Hematopoietic multipotent progenitor cell (in vitro differentiated cells): ENCODE measurements at regions not wholly inside any gene's neighbourhood (a gene's known extent, or its start where the extent isn't known, plus 50 kb on each side); places are given as distances from the start of the nearest gene placed in this dataset.
A peak's percentile ranks its signal among the peaks of the same experiment; 100 is the strongest.
"Not testable (repeated sequence)": the region's sequence is repeated elsewhere in the genome, so short reads cannot be mapped to it uniquely, and the experiment has no call there.

Experiments
- DNase-seq, 3 donors: peaks; one replicate each; pipeline ENCODE4 v3.0.0-alpha.2; 2011 to 2015; ENCODE audit warnings: low read depth in 2 of 3, low spot score in 2 of 3

GRCh38 chr13:78160793-78161192 lies 242.2 kb upstream of the EDNRB start:
- peak in 1 of 3 donors; percentile 12 for DNase-seq

DNA sequence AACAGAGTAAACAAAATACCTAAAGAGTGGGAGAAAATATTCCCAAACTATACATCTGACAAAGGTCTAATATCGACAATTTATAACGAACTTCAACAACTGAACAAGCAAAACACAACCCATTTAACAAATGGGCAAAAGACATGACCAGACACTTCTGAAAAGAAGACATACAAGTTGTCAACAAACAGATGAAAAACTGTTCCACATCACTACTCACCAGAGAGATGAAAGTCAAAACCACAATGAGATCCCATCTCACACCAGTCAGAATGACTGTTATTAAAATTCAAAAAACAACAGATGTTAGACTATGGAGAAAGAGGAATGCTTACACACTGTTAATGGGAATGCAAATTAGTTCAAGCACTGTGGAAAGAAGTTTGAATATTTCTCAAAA lies 233.8 kb upstream of the EDNRB start:
- DNase-seq, result no peak

DNA sequence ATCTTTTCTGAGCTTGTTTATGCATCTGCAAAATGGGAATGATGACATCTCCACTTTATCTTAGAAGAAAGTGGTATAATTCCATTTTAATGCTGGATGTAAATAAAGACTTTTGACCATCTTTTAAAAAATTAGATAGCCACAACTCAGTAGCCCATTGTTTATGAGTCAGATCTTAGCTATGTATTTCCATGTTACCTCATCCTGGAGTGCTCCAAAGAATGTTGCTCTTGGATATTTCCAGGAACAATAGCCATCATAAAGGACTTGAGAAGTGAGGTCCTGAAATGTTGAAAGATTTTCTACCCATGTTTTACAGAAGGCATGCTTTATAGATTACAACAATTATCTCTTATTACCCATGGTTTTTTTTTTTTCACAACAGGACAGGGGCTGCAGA lies 229.3 kb upstream of the EDNRB start:
- no peak for DNase-seq

- no peak for DNase-seq
Measured at GRCh38 chr13:78145276-78145675, 226.6 kb upstream of the EDNRB start.

DNA sequence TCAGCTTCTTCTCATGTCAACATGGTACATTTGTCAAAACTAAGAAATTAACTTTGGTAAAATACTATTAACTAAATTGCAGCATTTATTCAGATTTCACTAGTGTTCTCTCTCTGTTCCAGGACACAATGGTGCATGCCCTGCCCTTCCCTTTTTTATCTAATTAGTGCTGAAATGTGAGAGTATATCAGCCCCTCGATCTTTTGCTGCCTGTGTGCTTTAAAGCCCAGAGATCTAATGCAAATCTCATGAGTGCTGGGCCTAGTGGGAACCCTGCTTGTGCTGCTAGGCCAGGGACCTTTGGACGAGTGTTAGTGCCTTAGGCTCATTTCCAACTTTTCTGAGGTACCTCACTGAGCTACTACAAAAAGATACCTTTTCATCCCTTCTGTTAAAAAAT lies 221.1 kb upstream of the EDNRB start:
- DNase-seq, result no peak

- DNase-seq, result no peak
Measured at GRCh38 chr13:78138756-78139155, 220.1 kb upstream of the EDNRB start.

DNA sequence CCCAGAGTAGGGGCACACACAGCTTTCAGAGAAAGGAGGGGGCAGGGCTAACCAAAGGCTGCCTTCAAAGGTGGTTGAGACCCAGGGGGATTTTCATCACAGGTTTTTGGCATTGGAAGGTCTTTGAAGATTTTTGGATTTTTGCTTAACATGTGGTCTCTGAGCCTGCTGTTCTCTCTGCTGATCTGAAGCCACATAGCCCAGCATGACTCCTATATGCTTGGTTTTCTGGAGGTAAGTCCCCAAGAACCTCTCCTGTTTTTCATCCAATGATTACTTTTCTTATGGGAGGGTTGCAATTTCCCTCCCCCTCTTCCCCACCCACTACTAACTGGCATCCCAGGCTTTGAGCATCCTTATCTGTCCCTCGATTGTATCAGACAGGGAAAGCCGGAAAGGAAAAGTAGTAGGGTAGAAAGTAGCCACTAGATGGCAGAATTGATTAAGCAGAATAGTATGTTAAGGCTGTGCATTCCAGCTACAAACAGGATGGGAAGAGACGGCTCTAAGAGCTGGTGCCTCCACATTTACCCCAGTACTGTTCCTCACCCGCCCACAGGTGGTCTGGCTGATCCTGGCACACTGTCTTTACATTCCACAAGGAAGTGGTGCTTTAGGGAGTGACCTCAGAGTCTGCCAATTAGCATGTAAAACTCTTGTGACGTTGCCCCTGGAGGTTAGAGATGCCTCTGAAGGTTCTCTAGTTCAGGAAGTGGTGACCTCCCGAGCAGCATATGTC lies 218.9 kb upstream of the EDNRB start:
- peak in 2 of 3 donors; percentile 24 to 47 for DNase-seq

DNA sequence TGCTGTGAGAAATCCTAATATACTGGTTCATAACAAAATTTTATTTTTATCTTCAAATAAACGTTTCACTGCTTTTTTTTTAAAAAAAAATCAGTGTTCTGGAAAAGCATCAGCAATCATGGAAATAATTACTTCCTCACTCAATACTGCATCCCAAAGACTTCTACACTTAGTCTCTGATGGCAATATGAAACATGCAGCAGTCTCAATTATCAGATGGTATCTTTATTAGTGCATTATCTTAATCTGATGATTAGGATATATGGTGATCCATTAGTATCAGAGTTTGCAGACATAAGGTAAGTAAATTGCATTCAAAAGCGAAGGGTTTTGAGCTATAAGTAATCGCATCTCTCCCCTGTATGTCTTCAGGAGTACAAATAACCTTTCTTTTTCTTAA lies 218.3 kb upstream of the EDNRB start:
- DNase-seq, result no peak

GRCh38 chr13:78133511-78133910 lies 214.9 kb upstream of the EDNRB start:
- no peak for DNase-seq

- DNase-seq, result peak in 1 of 3 donors; percentile 15
Measured at GRCh38 chr13:78131811-78132210, 213.2 kb upstream of the EDNRB start.

DNA sequence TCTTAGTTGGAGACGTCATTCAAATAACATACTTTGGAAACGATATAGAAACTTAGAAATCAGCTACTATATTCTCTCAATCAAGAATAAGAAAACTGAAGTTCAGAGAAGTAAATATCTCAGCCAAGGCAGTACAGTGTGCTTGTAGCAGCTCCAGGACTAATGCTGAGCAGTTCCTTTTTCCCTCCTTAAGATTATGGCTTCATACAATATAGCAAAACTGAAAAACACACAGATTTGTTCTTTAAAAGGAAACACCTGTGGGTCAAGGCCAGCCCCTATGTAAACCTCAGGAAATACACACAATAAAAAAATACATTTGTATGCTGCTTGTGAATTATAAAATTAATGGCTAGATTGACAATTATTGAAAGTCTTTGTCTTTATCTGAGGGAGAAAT lies 212.7 kb upstream of the EDNRB start:
- peak in 1 of 3 donors; percentile 18 for DNase-seq

GRCh38 chr13:78129823-78130222 lies 211.2 kb upstream of the EDNRB start:
- DNase-seq, result no peak

DNA sequence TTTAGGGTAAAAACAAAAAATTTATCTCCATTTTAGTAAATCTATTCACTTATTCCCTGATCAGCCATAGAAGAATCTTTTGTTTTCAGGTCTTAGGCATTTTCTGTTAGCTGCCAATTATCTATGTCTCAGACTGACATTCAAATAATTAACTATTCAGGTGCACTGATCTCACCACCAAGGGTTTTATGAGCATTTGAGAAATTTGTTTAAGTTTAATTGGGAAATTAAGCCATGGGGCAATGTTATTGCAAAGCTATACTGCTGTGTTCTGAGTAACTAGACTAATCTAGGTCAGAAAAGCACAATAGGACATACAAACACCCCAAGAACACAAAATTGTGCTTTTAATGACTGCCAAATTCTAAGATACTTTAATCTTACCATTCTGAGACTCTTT lies 210.7 kb upstream of the EDNRB start:
- no peak for DNase-seq

DNA sequence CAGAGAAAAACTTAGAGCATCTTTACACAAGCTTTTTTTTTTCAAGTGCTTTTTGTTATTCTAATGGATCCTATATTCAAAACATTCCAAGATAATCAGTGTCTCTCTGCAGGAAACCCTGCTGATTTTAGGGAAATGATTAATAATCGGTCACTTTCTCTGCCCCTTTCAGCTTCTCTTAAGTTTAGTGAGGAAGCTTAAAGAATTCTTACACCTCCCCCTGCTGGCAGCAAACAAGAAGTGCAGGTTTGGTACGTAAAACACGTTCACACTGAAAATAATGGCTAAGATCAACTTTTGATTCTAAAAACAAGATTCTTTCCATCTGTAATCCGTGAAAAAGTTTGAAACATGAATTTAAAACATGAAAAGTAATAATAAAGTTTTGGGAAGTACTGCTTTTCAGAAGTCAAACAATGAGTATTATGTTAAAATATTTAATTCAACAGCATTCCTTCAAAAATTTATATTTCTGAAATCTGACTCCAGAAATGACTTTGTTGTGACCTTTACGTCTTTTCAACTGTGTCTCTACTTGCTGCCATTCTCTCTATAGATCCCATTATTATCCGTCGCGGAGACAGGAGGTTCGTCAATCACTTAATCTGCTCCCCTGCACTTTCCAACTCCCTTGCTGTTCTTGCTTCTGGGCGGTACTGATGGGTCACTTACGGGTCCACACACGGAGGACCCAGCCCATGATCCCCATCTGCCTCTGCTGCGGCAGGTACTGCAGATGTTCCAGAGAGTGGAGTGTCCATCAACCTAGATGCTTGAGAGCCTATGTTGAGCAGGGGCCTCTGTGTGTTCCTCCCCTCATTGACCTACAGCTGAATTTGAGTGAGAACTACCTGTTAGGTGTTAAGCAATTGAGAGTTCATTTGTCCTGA lies 203.1 kb upstream of the EDNRB start:
- DNase-seq, result peak in 2 of 3 donors; percentile 60 to 77

- no peak for DNase-seq
Measured at GRCh38 chr13:78121001-78121400, 202.4 kb upstream of the EDNRB start.

- DNase-seq, result not testable (repeated sequence)
Measured at GRCh38 chr13:78120144-78120543, 201.5 kb upstream of the EDNRB start.

GRCh38 chr13:78117070-78117469 lies 198.4 kb upstream of the EDNRB start:
- DNase-seq, result not testable (repeated sequence)

DNA sequence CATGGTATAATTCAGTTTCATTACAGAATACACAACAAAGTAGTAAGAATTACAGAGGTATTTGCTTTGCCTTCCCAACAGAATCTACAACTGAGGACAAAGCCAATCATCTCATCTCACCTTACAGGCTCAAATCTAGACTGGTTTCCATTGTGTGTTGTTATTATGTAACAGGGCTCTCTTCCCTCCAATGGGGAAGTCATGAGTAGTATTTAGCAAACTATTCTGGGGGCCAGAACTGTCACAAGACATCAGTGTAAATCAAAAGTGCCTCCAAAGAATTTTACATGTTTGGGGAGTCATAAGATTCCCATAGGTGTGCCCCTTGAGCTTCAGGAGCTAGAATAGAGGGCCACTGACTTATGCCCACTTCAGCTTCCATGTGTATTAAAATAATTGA lies 187.0 kb upstream of the EDNRB start:
- no peak for DNase-seq

- DNase-seq, result no peak
Measured at GRCh38 chr13:78103936-78104335, 185.3 kb upstream of the EDNRB start.

GRCh38 chr13:78102741-78103140 lies 184.1 kb upstream of the EDNRB start:
- DNase-seq, result no peak

GRCh38 chr13:78102121-78102677 lies 183.6 kb upstream of the EDNRB start:
- DNase-seq, result peak in 2 of 3 donors; percentile 54 to 84

GRCh38 chr13:78100486-78100885 lies 181.9 kb upstream of the EDNRB start:
- DNase-seq, result no peak
